ENCODE measurements at regions not wholly inside any gene's neighbourhood (a gene's known extent, or its start where the extent isn't known, plus 50 kb on each side); places are given as distances from the start of the nearest gene placed in this dataset.

DNA sequence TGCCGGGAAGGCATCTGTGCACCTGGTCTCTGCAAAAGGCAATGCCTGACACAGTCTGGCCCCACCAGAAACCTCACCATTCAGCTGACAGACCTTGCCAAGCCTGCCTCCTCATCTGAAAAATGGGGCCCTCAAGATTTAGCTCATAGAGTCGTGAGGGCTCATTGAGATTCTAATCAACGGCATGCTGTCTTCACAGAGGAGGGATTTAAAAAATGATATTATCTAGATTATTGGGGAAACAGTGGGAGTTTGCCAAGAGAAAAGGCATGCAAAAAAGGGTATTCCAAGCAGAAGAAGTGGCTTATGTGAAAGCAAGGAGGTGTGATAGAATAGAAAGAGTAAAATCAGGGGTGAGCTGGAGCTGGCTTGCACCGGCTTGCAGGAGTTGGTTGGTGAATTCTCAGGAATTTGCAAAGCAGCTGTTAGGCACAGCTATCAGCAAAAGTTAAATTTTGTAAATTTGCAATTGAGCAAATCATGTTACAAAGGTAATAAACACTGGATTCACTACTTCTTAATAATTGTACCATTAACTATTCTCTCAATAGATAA lies 91.7 kb upstream of the WNT4 start:
- no peak for TF ChIP-seq POLR2A (IDR thresholded peaks at IDR 0.05)
- TF ChIP-seq CTCF (IDR thresholded peaks at IDR 0.05) = no peak

Data from uterus (tissue), 2 donors.